ENCODE measurements at regions not wholly inside any gene's neighbourhood (a gene's known extent, or its start where the extent isn't known, plus 50 kb on each side); places are given as distances from the start of the nearest gene placed in this dataset.

DNA sequence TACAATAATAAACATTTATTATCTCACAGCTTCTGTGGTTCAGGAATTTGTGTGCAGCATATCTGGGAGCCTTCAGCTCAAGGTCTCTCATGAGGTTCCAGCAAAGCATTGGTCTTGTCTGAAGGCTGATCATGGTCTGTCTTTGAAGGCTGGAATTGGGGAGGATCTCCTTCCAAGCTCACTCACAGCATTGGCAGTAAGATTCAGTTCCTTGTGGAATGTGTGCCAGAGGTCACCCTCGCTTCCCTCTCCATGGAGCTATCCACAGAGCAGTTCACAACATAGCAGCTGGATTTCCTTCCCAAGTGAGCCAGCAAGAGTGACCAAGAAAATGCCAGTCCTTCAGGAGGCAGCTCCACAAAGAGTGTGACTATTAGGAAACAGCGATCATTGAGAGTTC, 202.2 kb upstream of the ST6GAL2 start:
- ATAC-seq (no peak), DNase-seq (no peak)
- no peaks in the 10 kb centered on the region for H3K4me1 ChIP-seq
- TF ChIP-seq, protein P1, sequence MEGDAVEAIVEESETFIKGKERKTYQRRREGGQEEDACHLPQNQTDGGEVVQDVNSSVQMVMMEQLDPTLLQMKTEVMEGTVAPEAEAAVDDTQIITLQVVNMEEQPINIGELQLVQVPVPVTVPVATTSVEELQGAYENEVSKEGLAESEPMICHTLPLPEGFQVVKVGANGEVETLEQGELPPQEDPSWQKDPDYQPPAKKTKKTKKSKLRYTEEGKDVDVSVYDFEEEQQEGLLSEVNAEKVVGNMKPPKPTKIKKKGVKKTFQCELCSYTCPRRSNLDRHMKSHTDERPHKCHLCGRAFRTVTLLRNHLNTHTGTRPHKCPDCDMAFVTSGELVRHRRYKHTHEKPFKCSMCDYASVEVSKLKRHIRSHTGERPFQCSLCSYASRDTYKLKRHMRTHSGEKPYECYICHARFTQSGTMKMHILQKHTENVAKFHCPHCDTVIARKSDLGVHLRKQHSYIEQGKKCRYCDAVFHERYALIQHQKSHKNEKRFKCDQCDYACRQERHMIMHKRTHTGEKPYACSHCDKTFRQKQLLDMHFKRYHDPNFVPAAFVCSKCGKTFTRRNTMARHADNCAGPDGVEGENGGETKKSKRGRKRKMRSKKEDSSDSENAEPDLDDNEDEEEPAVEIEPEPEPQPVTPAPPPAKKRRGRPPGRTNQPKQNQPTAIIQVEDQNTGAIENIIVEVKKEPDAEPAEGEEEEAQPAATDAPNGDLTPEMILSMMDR (IDR thresholded peaks at IDR 0.05) = no peak
- H3K27me3 ChIP-seq (ENCODE audit: insufficient read depth in 3 of 3, low read length in 2 of 3) = peaks cover 0 to 2% (median 0%) of the 10 kb centered on the region in 3 donors
- no peak overlapping the region for H3K27ac ChIP-seq
- H3K9me3 ChIP-seq = no peaks in the 10 kb centered on the region
- no peaks in the 10 kb centered on the region for H3K36me3 ChIP-seq (ENCODE audit: insufficient read depth in 1 of 2, low read depth in 1 of 2)
- 70 to 74% (median 71%) methylated on average over 2 of the region's 2 CpGs for WGBS, 3 donors
- intact Hi-C loops (cut with DNase I) = no loop called here
- H3K4me3 ChIP-seq = no peak overlapping the region

DNA sequence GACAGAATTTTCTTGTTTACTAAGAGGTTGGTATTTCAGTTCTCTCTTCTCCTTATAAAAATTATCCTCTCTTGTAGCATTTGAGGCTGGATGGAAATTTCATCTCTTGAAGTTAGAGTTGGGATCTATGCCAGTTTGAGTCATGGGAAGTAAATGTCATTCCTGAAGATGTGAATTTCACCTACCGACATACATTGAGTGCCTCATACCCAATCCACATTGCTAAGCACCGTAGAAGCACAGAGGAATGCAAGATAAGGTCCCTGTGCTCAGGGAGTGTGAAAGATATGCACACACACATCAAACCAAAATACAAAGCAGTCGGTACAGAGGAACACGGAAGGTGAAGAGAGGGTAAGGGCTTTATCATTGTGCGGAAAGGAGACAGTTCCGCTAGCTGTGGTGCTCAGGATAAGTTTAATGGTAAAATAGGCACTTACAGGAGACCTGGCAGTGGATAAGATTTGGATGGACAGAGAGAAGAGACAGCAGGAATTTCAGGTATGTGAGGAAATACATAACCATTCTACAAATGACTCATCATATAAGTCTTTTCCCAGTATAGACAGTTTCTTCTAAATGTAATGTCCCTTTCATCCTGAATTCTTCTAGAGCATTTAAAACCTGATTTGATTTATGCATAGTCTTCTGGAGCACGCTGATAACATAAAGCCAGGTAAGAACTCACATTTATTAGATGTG, 205.3 kb upstream of the ST6GAL2 start:
- intact Hi-C loops (cut with DNase I) = no loop called here
- 86 to 88% (median 87%) methylated on average over 7 of the region's 7 CpGs for WGBS, 3 donors
- H3K9me3 ChIP-seq = no peaks in the 10 kb centered on the region
- no peaks in the 10 kb centered on the region for H3K36me3 ChIP-seq (ENCODE audit: insufficient read depth in 1 of 2, low read depth in 1 of 2)
- ATAC-seq = no peak
- no peaks in the 10 kb centered on the region for H3K4me1 ChIP-seq
- H3K27me3 ChIP-seq (ENCODE audit: insufficient read depth in 3 of 3, low read length in 2 of 3) = no peaks in the 10 kb centered on the region
- no peak for DNase-seq
- TF ChIP-seq, protein P1 (IDR thresholded peaks at IDR 0.05) = no peak
- no peak overlapping the region for H3K4me3 ChIP-seq
- no peak overlapping the region for H3K27ac ChIP-seq

DNA sequence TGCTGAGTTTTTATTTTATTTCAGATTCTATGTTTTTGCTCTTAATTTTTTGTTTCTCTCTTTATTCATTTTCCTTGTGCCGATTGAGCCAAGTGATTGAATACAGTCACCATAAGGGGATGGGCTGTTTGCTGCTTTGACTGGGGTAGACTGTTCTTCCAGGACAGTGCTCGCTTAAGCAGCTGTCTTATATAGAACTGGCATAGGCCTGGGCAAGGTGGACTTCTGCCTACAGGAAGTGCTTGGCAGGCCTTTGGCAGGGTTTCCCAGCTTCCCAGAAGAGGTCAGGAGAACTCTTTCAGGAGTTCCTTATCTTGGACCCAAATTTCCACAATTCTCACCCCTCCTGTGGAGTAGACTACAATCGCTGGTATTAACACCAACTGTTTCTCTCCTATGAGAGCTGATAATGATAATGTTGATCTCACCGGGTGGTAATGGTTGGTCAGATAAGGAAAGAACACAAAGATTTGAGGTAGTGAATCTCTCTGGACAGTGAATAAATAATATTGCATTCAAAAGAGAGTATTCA, 207.5 kb upstream of the ST6GAL2 start:
- ATAC-seq (peak in 1 of 4 donors; percentile 67), DNase-seq (no peak)
- Histone ChIP-seq H3K36me3 (ENCODE audit: insufficient read depth in 1 of 2, low read depth in 1 of 2) (no peaks in the 10 kb centered on the region), H3K4me1 (no peaks in the 10 kb centered on the region), H3K4me3 (no peak overlapping the region), H3K27me3 (ENCODE audit: insufficient read depth in 3 of 3, low read length in 2 of 3) (no peaks in the 10 kb centered on the region), H3K27ac (no peak overlapping the region), H3K9me3 (no peaks in the 10 kb centered on the region)
- intact Hi-C loops (cut with DNase I) = no loop called here
- 68 to 82% (median 77%) methylated on average over 4 of the region's 4 CpGs for WGBS, 3 donors
- TF ChIP-seq, protein P1 (IDR thresholded peaks at IDR 0.05) = no peak

DNA sequence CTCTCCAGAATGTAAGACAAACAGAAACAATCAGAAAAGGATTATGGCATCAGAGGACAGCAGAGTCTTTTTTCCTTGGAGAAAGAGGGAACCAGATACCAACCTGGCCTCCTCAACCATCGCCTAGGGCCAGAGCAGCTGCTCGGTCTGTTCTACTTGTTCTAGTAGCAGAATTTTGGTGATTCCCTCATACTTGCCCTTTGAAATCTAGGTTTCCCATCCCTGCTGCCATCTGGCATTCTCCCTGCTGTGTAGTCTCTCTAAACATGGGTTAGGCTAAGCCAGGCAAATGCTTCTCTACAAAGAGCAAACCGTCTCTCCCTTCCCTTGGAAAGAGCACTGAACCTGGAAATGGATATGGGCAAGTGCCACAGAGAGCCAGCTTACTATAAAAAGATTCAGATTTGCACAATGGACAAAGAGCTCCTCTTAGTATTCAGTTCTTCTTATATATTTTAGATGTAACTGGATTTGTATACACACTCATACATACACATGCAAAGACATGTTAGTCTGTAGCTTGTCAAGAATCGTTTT, 208.6 kb upstream of the ST6GAL2 start:
- Histone ChIP-seq H3K9me3 (no peaks in the 10 kb centered on the region), H3K4me3 (no peak overlapping the region), H3K27ac (no peak overlapping the region), H3K36me3 (ENCODE audit: insufficient read depth in 1 of 2, low read depth in 1 of 2) (no peaks in the 10 kb centered on the region), H3K27me3 (ENCODE audit: insufficient read depth in 3 of 3, low read length in 2 of 3) (no peaks in the 10 kb centered on the region), H3K4me1 (no peaks in the 10 kb centered on the region)
- intact Hi-C loops (cut with DNase I) = no loop called here
- peak in 3 of 4 donors; percentile 59 to 67 (median 62) for ATAC-seq
- TF ChIP-seq, protein P1 (IDR thresholded peaks at IDR 0.05) = no peak
- DNase-seq = no peak
- WGBS, 3 donors = 48 to 56% (median 49%) methylated on average over 4 of the region's 4 CpGs

All from psoas muscle (tissue), 7 donors.